ENCODE measurements at regions not wholly inside any gene's neighbourhood (a gene's known extent, or its start where the extent isn't known, plus 50 kb on each side); places are given as distances from the start of the nearest gene placed in this dataset.

- intact Hi-C loops (cut with DNase I, micrococcal nuclease): no loop called here
- ChIA-PET POLR2A (no interaction called here), CTCF (no interaction called here)
- DNase-seq (no peak), ATAC-seq (ENCODE audit: poor library complexity) (no peak)
- Mint-ChIP-seq H3K9me3 (no peaks in the 10 kb centered on the region), H3K27ac (no peak overlapping the region), H3K4me3 (no peak overlapping the region), H3K27me3 (no peaks in the 10 kb centered on the region), H3K4me1 (ENCODE audit: low read depth) (peaks cover under 1% of the 10 kb centered on the region), H3K36me3 (ENCODE audit: low read depth) (no peaks in the 10 kb centered on the region)
- Histone ChIP-seq H3K27me3 (ENCODE audit: control insufficient read depth in 1 of 2, insufficient read depth in 2 of 2, low read length in 2 of 2) (no peaks in the 10 kb centered on the region), H3K9me3 (ENCODE audit: control insufficient read depth in 1 of 2, insufficient read depth in 1 of 2, low read length in 2 of 2) (no peaks in the 10 kb centered on the region), H3K27ac (ENCODE audit: low read depth in 1 of 2, low read length in 2 of 2) (no peak overlapping the region), H3K36me3 (ENCODE audit: insufficient read depth, low read length) (no peaks in the 10 kb centered on the region), H3K4me3 (ENCODE audit: low read length) (no peak overlapping the region), H3K4me1 (ENCODE audit: insufficient read depth, low read length) (peaks cover 4% of the 10 kb centered on the region)
- TF ChIP-seq, protein P1, sequence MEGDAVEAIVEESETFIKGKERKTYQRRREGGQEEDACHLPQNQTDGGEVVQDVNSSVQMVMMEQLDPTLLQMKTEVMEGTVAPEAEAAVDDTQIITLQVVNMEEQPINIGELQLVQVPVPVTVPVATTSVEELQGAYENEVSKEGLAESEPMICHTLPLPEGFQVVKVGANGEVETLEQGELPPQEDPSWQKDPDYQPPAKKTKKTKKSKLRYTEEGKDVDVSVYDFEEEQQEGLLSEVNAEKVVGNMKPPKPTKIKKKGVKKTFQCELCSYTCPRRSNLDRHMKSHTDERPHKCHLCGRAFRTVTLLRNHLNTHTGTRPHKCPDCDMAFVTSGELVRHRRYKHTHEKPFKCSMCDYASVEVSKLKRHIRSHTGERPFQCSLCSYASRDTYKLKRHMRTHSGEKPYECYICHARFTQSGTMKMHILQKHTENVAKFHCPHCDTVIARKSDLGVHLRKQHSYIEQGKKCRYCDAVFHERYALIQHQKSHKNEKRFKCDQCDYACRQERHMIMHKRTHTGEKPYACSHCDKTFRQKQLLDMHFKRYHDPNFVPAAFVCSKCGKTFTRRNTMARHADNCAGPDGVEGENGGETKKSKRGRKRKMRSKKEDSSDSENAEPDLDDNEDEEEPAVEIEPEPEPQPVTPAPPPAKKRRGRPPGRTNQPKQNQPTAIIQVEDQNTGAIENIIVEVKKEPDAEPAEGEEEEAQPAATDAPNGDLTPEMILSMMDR (IDR thresholded peaks at IDR 0.05): no peak
Measured at GRCh38 chr21:43355925-43356289, 71.0 kb downstream of the SIK1 start.

- ChIA-PET POLR2A (no interaction called here), CTCF (no interaction called here)
- no peak for DNase-seq
- TF ChIP-seq, protein P1 (IDR thresholded peaks at IDR 0.05): no peak
- H3K4me1 ChIP-seq (ENCODE audit: insufficient read depth, low read length): peaks cover 4% of the 10 kb centered on the region
- intact Hi-C loops (cut with DNase I, micrococcal nuclease): no loop called here
- no peaks in the 10 kb centered on the region for H3K4me1 Mint-ChIP-seq (ENCODE audit: low read depth)
- H3K27ac ChIP-seq (ENCODE audit: low read depth in 1 of 2, low read length in 2 of 2): no peak overlapping the region
- no peak overlapping the region for H3K27ac Mint-ChIP-seq
- no peaks in the 10 kb centered on the region for H3K27me3 Mint-ChIP-seq
- H3K27me3 ChIP-seq (ENCODE audit: control insufficient read depth in 1 of 2, insufficient read depth in 2 of 2, low read length in 2 of 2): no peaks in the 10 kb centered on the region
- no peak overlapping the region for H3K4me3 Mint-ChIP-seq
- no peak overlapping the region for H3K4me3 ChIP-seq (ENCODE audit: low read length)
- H3K36me3 Mint-ChIP-seq (ENCODE audit: low read depth): no peaks in the 10 kb centered on the region
- ATAC-seq (ENCODE audit: poor library complexity): no peak
- H3K9me3 Mint-ChIP-seq: no peaks in the 10 kb centered on the region
- H3K36me3 ChIP-seq (ENCODE audit: insufficient read depth, low read length): no peaks in the 10 kb centered on the region
- H3K9me3 ChIP-seq (ENCODE audit: control insufficient read depth in 1 of 2, insufficient read depth in 1 of 2, low read length in 2 of 2): no peaks in the 10 kb centered on the region
Measured at GRCh38 chr21:43355266-43355924, 71.5 kb downstream of the SIK1 start.

DNA sequence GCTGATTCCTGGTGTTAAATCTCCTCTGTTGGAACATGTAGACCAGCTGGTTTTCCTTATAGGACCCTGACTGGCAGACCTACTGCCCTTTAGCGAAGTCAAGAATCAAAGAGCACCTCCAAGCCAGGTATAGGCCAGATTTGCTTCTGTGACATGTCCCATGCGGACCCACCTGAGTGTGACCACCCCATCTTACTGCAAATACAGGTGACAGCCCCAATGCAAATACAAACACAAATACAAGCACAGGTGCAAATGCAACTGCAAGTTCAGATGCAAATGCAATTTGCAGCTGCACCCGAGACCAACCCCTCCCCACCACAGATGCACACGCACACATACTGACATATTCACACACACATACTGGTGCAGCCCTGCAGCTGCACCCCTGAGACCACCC is 72.3 kb downstream of the SIK1 start:
- H3K9me3 Mint-ChIP-seq: no peaks in the 10 kb centered on the region
- ChIA-PET CTCF (no interaction called here), POLR2A (no interaction called here)
- no peak overlapping the region for H3K27ac Mint-ChIP-seq
- Histone ChIP-seq H3K4me1 (ENCODE audit: insufficient read depth, low read length) (peaks cover 4% of the 10 kb centered on the region), H3K36me3 (ENCODE audit: insufficient read depth, low read length) (no peaks in the 10 kb centered on the region), H3K27ac (ENCODE audit: low read depth in 1 of 2, low read length in 2 of 2) (no peak overlapping the region), H3K4me3 (ENCODE audit: low read length) (no peak overlapping the region), H3K27me3 (ENCODE audit: control insufficient read depth in 1 of 2, insufficient read depth in 2 of 2, low read length in 2 of 2) (no peaks in the 10 kb centered on the region), H3K9me3 (ENCODE audit: control insufficient read depth in 1 of 2, insufficient read depth in 1 of 2, low read length in 2 of 2) (no peaks in the 10 kb centered on the region)
- DNase-seq: no peak
- intact Hi-C loops (cut with DNase I, micrococcal nuclease): no loop called here
- H3K4me3 Mint-ChIP-seq: no peak overlapping the region
- H3K27me3 Mint-ChIP-seq: no peaks in the 10 kb centered on the region
- H3K36me3 Mint-ChIP-seq (ENCODE audit: low read depth): no peaks in the 10 kb centered on the region
- TF ChIP-seq, protein P1 (IDR thresholded peaks at IDR 0.05): no peak
- no peak for ATAC-seq (ENCODE audit: poor library complexity)
- H3K4me1 Mint-ChIP-seq (ENCODE audit: low read depth): no peaks in the 10 kb centered on the region
